Spleen (tissue), 11 donors: ENCODE measurements at regions not wholly inside any gene's neighbourhood (a gene's known extent, or its start where the extent isn't known, plus 50 kb on each side); places are given as distances from the start of the nearest gene placed in this dataset.

Experiments
- DNase-seq: peaks from one replicate; pipeline ENCODE4 v3.0.0-alpha.2; 2020
- H3K27ac ChIP-seq, 8 donors: fragments of 200-600 bp; sonication (generic) in 7 of 8; 1 replicate in 4 of 8; 2 replicates in 4 of 8; pipeline versions ENCODE4 v1.5.0 to v1.8.0; 2016 to 2021; ENCODE audit warnings: inconsistent platforms in 4 of 8, mild to moderate bottlenecking in 4 of 8, moderate library complexity in 1 of 8
- H3K27me3 ChIP-seq, 7 donors: fragments of 200-600 bp; sonication (generic) in 6 of 7; replicated peaks in 1 of 7; 1 replicate in 4 of 7; 2 replicates in 3 of 7; pipeline versions ENCODE4 v1.5.0 to v1.8.0; 2016 to 2021; ENCODE audit warnings: inconsistent platforms in 3 of 7, mild to moderate bottlenecking in 1 of 7
- H3K36me3 ChIP-seq, 6 donors: fragments of 200-600 bp; sonication (generic) in 5 of 6; 1 replicate in 4 of 6; 2 replicates in 2 of 6; pipeline versions ENCODE4 v1.5.0 to v1.8.0; 2016 to 2021; ENCODE audit warnings: inconsistent platforms in 2 of 6
- H3K4me1 ChIP-seq, 6 donors: fragments of 200-600 bp; sonication (generic) in 5 of 6; 1 replicate in 3 of 6; 2 replicates in 3 of 6; pipeline versions ENCODE4 v1.5.0 to v1.8.0; 2016 to 2021; ENCODE audit warnings: inconsistent platforms in 3 of 6
- H3K4me3 ChIP-seq, 8 donors: fragments of 200-600 bp; sonication (generic) in 7 of 8; 1 replicate in 4 of 8; 2 replicates in 4 of 8; pipeline versions ENCODE4 v1.5.0 to v1.8.0; 2016 to 2021; ENCODE audit warnings: inconsistent platforms in 4 of 8, mild to moderate bottlenecking in 4 of 8, moderate library complexity in 2 of 8
- H3K9me3 ChIP-seq, 8 donors: fragments of 200-600 bp; sonication (generic) in 7 of 8; 1 replicate in 4 of 8; 2 replicates in 4 of 8; pipeline versions ENCODE4 v1.5.0 to v1.8.0; 2016 to 2021; ENCODE audit warnings: inconsistent platforms in 4 of 8
- POLR2A ChIP-seq, 3 donors: fragments of 450-650 bp; IDR thresholded peaks; one replicate each; pipeline ENCODE4 v1.5.1; 2017; ENCODE audit warnings: antibody characterized with exemption in 3 of 3, mild to moderate bottlenecking in 1 of 3
- POLR2AphosphoS5 ChIP-seq, 3 donors: sonication (generic); formaldehyde crosslinking; IDR thresholded peaks; one replicate each; pipeline ENCODE4 v1.5.1; 2017; ENCODE audit warnings: antibody characterized with exemption in 3 of 3
- WGBS, 5 donors: extraction: QIAGEN DNeasy Blood & Tissue Kit in 3 of 5; methylation state at CpG; one replicate each; pipeline versions ENCODE4 v1.1.5 to v1.1.7; 2013 to 2018; 5-methylcytosine and 5-hydroxymethylcytosine counted together
- intact Hi-C: fragments of 100-400 bp; cut with DNase I; formaldehyde crosslinking; loops from one replicate; pipeline ENCODE4 v1.15.0; 2023; ENCODE audit warnings: low total_unique reads
- TF ChIP-seq, protein P1 (sequence below), 11 experiments: fragments of 200-600 bp in 7 of 11; fragments of 450-650 bp in 4 of 11; sonication (generic) in 4 of 11; IDR thresholded peaks in 8 of 11; conservative IDR thresholded peaks in 3 of 11; 1 replicate in 7 of 11; 2 replicates in 4 of 11; pipeline versions ENCODE4 v1.4.0 to v1.8.0; 2016 to 2021; ENCODE audit warnings: antibody characterized with exemption in 11 of 11, inconsistent platforms in 4 of 11, mild to moderate bottlenecking in 1 of 11
- donor health status: healthy with polysubstance abuse.
- donor health status: DM: no; HTN: no; CAD: no; lungs with moderate emphysema.
- donor health status: DM: no; HTN: no; CAD: no.
- donor health status: Bipolar disorder and iron deficiency.
- donor health status: healthy.
- donor health status: DM: no; HTN: no; CAD: no.
- donor health status: DM: yes; HTN: yes; CAD: no.

GRCh38 chr16:80231121-80231520, 309.7 kb upstream of the DYNLRB2 start:
- no peaks in the 10 kb centered on the region for H3K4me1 ChIP-seq
- H3K9me3 ChIP-seq, result peaks cover 0 to 12% (median 8%) of the 10 kb centered on the region in 8 donors
- TF ChIP-seq POLR2A (IDR thresholded peaks at IDR 0.05) (no peak), POLR2AphosphoS5 (IDR thresholded peaks at IDR 0.05) (no peak)
- TF ChIP-seq, protein P1, sequence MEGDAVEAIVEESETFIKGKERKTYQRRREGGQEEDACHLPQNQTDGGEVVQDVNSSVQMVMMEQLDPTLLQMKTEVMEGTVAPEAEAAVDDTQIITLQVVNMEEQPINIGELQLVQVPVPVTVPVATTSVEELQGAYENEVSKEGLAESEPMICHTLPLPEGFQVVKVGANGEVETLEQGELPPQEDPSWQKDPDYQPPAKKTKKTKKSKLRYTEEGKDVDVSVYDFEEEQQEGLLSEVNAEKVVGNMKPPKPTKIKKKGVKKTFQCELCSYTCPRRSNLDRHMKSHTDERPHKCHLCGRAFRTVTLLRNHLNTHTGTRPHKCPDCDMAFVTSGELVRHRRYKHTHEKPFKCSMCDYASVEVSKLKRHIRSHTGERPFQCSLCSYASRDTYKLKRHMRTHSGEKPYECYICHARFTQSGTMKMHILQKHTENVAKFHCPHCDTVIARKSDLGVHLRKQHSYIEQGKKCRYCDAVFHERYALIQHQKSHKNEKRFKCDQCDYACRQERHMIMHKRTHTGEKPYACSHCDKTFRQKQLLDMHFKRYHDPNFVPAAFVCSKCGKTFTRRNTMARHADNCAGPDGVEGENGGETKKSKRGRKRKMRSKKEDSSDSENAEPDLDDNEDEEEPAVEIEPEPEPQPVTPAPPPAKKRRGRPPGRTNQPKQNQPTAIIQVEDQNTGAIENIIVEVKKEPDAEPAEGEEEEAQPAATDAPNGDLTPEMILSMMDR (IDR thresholded peaks at IDR 0.05 in 8 of 11, conservative IDR thresholded peaks at IDR 0.05 in 3 of 11), result no peak
- intact Hi-C loops, result no loop called here
- no peak overlapping the region for H3K27ac ChIP-seq
- H3K27me3 ChIP-seq, result no peaks in the 10 kb centered on the region
- H3K36me3 ChIP-seq, result no peaks in the 10 kb centered on the region
- DNase-seq, result no peak
- H3K4me3 ChIP-seq, result no peak overlapping the region

GRCh38 chr16:80230328-80231120, 310.3 kb upstream of the DYNLRB2 start:
- Histone ChIP-seq H3K9me3 (peaks cover 0 to 18% (median 11%) of the 10 kb centered on the region in 8 donors), H3K27ac (no peak overlapping the region), H3K27me3 (no peaks in the 10 kb centered on the region), H3K36me3 (no peaks in the 10 kb centered on the region), H3K4me1 (no peaks in the 10 kb centered on the region), H3K4me3 (no peak overlapping the region)
- no peak for DNase-seq
- intact Hi-C loops, result no loop called here
- TF ChIP-seq, protein P1 (IDR thresholded peaks at IDR 0.05 in 8 of 11, conservative IDR thresholded peaks at IDR 0.05 in 3 of 11), result no peak
- TF ChIP-seq POLR2A (IDR thresholded peaks at IDR 0.05), result no peak
- TF ChIP-seq POLR2AphosphoS5 (IDR thresholded peaks at IDR 0.05), result no peak
- WGBS, 5 donors, result 70 to 83% (median 72%) methylated on average over 4 of the region's 4 CpGs

DNA sequence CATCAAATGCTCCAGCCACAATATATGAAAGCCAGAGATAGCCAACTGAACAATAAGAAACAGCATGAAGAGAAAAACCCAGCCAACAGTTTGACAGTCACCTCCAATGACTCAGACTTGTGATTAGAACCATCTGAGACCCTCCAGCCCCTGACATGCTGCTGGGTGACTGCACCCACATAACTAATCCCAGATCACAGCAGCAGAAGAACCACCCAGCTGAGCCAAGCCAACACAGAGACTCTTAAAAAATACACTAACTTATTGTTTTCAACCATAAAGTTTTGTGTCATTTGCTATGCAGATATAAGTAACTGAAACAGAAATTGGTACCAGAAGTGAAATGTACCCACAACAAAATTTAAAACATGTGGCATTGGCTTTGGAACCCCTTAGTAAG, 314.3 kb upstream of the DYNLRB2 start:
- Histone ChIP-seq H3K4me1 (no peaks in the 10 kb centered on the region), H3K27ac (no peak overlapping the region), H3K36me3 (no peaks in the 10 kb centered on the region), H3K4me3 (no peak overlapping the region), H3K27me3 (no peaks in the 10 kb centered on the region), H3K9me3 (peaks cover 0 to 18% (median 11%) of the 10 kb centered on the region in 8 donors)
- DNase-seq, result no peak
- TF ChIP-seq POLR2AphosphoS5 (IDR thresholded peaks at IDR 0.05) (no peak), POLR2A (IDR thresholded peaks at IDR 0.05) (no peak)
- TF ChIP-seq, protein P1 (IDR thresholded peaks at IDR 0.05 in 8 of 11, conservative IDR thresholded peaks at IDR 0.05 in 3 of 11), result no peak
- intact Hi-C loops, result no loop called here

- H3K36me3 ChIP-seq, result no peaks in the 10 kb centered on the region
- no peak for DNase-seq
- no peak overlapping the region for H3K27ac ChIP-seq
- no peaks in the 10 kb centered on the region for H3K27me3 ChIP-seq
- no peak overlapping the region for H3K4me3 ChIP-seq
- TF ChIP-seq, protein P1 (IDR thresholded peaks at IDR 0.05 in 8 of 11, conservative IDR thresholded peaks at IDR 0.05 in 3 of 11), result no peak
- TF ChIP-seq POLR2AphosphoS5 (IDR thresholded peaks at IDR 0.05) (no peak), POLR2A (IDR thresholded peaks at IDR 0.05) (no peak)
- H3K9me3 ChIP-seq, result peaks cover 0 to 12% (median 2%) of the 10 kb centered on the region in 8 donors
- 92 to 96% (median 95%) methylated on average over 3 of the region's 3 CpGs for WGBS, 5 donors
- intact Hi-C loops, result no loop called here
- no peaks in the 10 kb centered on the region for H3K4me1 ChIP-seq
Observed at GRCh38 chr16:80210787-80211186, 330.0 kb upstream of the DYNLRB2 start.
